Hepatocyte (in vitro differentiated cells): ENCODE measurements at regions not wholly inside any gene's neighbourhood (a gene's known extent, or its start where the extent isn't known, plus 50 kb on each side); places are given as distances from the start of the nearest gene placed in this dataset.

ENCODE experiments used
- EZH2 ChIP-seq: fragments of 200-600 bp; sonication (generic); IDR thresholded peaks from 2 replicates; pipeline ENCODE4 v1.6.1; 2016; ENCODE audit warnings: antibody characterized with exemption, mild to moderate bottlenecking, borderline replicate concordance
- EZH2phosphoT487 ChIP-seq: fragments of 200-600 bp; sonication (generic); IDR thresholded peaks from one replicate; pipeline ENCODE4 v1.6.1; 2018; ENCODE audit warnings: antibody characterized with exemption, mild to moderate bottlenecking, low read depth, moderate library complexity; ENCODE audit not compliant: unreplicated experiment, severe bottlenecking
- TF ChIP-seq, protein P1 (sequence below): fragments of 200-600 bp; sonication (generic); IDR thresholded peaks from 2 replicates; pipeline ENCODE4 v1.5.1; 2016; ENCODE audit warnings: antibody characterized with exemption, mild to moderate bottlenecking; ENCODE audit not compliant: poor library complexity

DNA sequence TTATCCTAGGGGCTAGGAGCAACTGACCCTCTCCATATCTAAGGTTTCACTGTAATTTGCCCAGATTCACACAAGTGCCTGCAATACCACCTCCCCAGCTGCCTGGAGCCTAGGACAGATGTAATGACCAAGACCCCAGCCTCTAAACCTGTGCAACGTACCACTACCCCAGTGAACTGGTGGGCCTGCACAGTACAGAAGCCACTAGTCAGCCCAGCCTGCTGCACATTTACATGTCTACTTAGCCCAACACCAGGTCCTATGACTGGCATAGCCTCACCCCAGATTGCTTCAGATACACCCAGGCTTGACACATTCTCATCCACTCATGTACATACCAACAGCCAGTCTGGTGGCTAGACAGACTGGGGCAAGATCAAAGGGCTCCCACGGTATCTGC lies 1336.6 kb downstream of the BRINP3 start:
- TF ChIP-seq, protein P1, sequence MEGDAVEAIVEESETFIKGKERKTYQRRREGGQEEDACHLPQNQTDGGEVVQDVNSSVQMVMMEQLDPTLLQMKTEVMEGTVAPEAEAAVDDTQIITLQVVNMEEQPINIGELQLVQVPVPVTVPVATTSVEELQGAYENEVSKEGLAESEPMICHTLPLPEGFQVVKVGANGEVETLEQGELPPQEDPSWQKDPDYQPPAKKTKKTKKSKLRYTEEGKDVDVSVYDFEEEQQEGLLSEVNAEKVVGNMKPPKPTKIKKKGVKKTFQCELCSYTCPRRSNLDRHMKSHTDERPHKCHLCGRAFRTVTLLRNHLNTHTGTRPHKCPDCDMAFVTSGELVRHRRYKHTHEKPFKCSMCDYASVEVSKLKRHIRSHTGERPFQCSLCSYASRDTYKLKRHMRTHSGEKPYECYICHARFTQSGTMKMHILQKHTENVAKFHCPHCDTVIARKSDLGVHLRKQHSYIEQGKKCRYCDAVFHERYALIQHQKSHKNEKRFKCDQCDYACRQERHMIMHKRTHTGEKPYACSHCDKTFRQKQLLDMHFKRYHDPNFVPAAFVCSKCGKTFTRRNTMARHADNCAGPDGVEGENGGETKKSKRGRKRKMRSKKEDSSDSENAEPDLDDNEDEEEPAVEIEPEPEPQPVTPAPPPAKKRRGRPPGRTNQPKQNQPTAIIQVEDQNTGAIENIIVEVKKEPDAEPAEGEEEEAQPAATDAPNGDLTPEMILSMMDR: no peak
- no peak for TF ChIP-seq EZH2
- TF ChIP-seq EZH2phosphoT487: no peak
